ENCODE measurements at regions not wholly inside any gene's neighbourhood (a gene's known extent, or its start where the extent isn't known, plus 50 kb on each side); places are given as distances from the start of the nearest gene placed in this dataset.
A peak's percentile ranks its signal among the peaks of the same experiment; 100 is the strongest.

GRCh38 chr13:26864576-26864975 lies 104.0 kb upstream of the GPR12 start:
- Histone ChIP-seq H4K91ac (replicated peaks; ENCODE audit: insufficient read length, low read length) (no peak overlapping the region), H3K56ac (replicated peaks; ENCODE audit: insufficient read length, low read depth, low read length) (no peak overlapping the region), H2BK20ac (ENCODE audit: low read length) (no peak overlapping the region), H3K4ac (replicated peaks; ENCODE audit: insufficient read length, low read depth, low read length) (no peak overlapping the region), H3K79me1 (ENCODE audit: low read depth, low read length) (no peaks in the 10 kb centered on the region), H4K20me1 (replicated peaks in 1 of 2; ENCODE audit: control insufficient read depth in 1 of 2, insufficient read depth in 2 of 2, low read length in 2 of 2) (peaks cover 0 to 2% of the 10 kb centered on the region in 2 experiments), H4K5ac (ENCODE audit: insufficient read length, low read depth, low read length) (no peak overlapping the region), H2BK5ac (ENCODE audit: low read depth, low read length) (no peak overlapping the region), H3K9ac (replicated peaks in 1 of 4; ENCODE audit: extremely low read depth in 1 of 4, low read depth in 3 of 4, low read length in 3 of 4) (no peak overlapping the region), H3K79me2 (ENCODE audit: control insufficient read depth in 1 of 2, insufficient read depth in 2 of 2, low read length in 2 of 2) (no peaks in the 10 kb centered on the region), H2AK5ac (ENCODE audit: low read depth, low read length) (no peak overlapping the region), H2BK15ac (ENCODE audit: low read length) (no peak overlapping the region), H3K27me3 (replicated peaks in 1 of 4; ENCODE audit: control insufficient read depth in 3 of 4, extremely low read depth in 1 of 4, insufficient read depth in 3 of 4, low read length in 3 of 4) (no peaks in the 10 kb centered on the region; a peak in 1 of 7 replicates), H3K18ac (ENCODE audit: extremely low read depth, low read length) (no peak overlapping the region), H3K36me3 (ENCODE audit: control insufficient read depth in 2 of 4, insufficient read depth in 4 of 4, low read length in 3 of 4) (no peaks in the 10 kb centered on the region), H4K8ac (ENCODE audit: extremely low read depth, insufficient read depth, low read length) (peak overlapping the region; percentile 63; the same call in 1 of the 2 replicates), H2BK120ac (replicated peaks; ENCODE audit: low read depth, low read length) (no peak overlapping the region), H3K9me3 (ENCODE audit: insufficient read depth in 2 of 2, low read depth in 1 of 2, low read length in 1 of 2) (no peaks in the 10 kb centered on the region; a peak in 1 of 4 replicates), H3K14ac (ENCODE audit: insufficient read length) (no peak overlapping the region), H3K23ac (ENCODE audit: insufficient read length) (no peak overlapping the region), H2BK12ac (ENCODE audit: low read depth, low read length) (no peak overlapping the region), H3K4me3 (ENCODE audit: extremely low read depth in 1 of 4, insufficient read depth in 2 of 4, low read depth in 3 of 4, low read length in 4 of 4) (no peak overlapping the region), H3K4me2 (ENCODE audit: insufficient read depth in 1 of 2, low read depth in 2 of 2, low read length in 2 of 2) (no peak overlapping the region), H2AFZ (ENCODE audit: low read length) (no peak overlapping the region), H3K4me1 (replicated peaks in 1 of 4; ENCODE audit: control insufficient read depth in 3 of 4, insufficient read depth in 4 of 4, low read length in 3 of 4) (no peaks in the 10 kb centered on the region), H3K27ac (ENCODE audit: low read depth, low read length) (no peak overlapping the region), H3K23me2 (ENCODE audit: low read depth, low read length) (no peaks in the 10 kb centered on the region; the same call in 1 of the 2 replicates)
- 87% methylated on average over 5 of the region's 5 CpGs; no CpG with 5 or more reads in 1 of the 2 experiments for WGBS, 2 experiments (ENCODE audit: extremely low coverage in 1 of 2, insufficient coverage in 1 of 2, insufficient read length in 1 of 2, insufficient replicate concordance in 2 of 2, low coverage in 1 of 2, low lambda C conversion rate in 2 of 2, missing lambda C conversion rate in 1 of 2)
- DNase-seq (ENCODE audit: low read depth in 1 of 2, low spot score in 2 of 2) (no peak), FAIRE-seq (no peak)
- ChIA-PET CTCF (ENCODE audit: partially characterized antibody) (interaction anchor here (1.8 kb wide), 1 partner anchor 9 kb away, joined by 11 read pairs; no protein-coding TSS in a partner anchor), POLR2A (ENCODE audit: partially characterized antibody) (no interaction called here)
- no peak for TF ChIP-seq ASH2L (IDR thresholded peaks at IDR 0.05; ENCODE audit: low read length)
- TF ChIP-seq KDM1A (IDR thresholded peaks at IDR 0.05; ENCODE audit: borderline replicate concordance, low read length): no peak
- no peak for TF ChIP-seq SUZ12 (IDR thresholded peaks at IDR 0.05; ENCODE audit: low read length)

Data from H1 (cell line).